IPS DF 4.7 (cell line): ENCODE measurements at regions not wholly inside any gene's neighbourhood (a gene's known extent, or its start where the extent isn't known, plus 50 kb on each side); places are given as distances from the start of the nearest gene placed in this dataset.
"Not testable (repeated sequence)": the region's sequence is repeated elsewhere in the genome, so short reads cannot be mapped to it uniquely, and the experiment has no call there.

Experiments
- DNase-seq: peaks from one replicate; pipeline ENCODE4 v3.0.0-alpha.2; 2013; ENCODE audit warnings: low spot score; ENCODE audit errors: extremely low read depth

- DNase-seq = not testable (repeated sequence)
These were observed 306.2 kb downstream of the PPP4R3C start for GRCh38 chrX:27156921-27157320.

DNA sequence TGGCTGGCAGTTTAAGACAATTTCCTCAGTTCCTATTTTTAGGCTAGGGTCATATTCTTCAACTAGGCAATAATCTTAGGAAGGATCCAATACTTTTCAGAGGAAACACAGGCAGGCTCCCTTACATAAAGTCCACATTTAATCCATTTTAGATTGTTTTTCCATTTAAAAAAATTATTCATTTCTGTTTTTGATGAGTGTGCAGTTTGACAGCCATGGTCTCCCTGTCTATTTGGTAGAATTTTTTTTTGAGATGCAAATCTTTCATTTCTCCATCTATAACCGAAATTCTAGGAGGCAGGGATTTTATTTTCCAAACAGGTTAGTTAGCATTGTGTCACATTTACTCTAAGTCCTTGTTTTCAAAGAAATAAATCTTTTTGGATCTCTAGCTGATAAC is 326.8 kb downstream of the PPP4R3C start:
- no peak for DNase-seq

DNA sequence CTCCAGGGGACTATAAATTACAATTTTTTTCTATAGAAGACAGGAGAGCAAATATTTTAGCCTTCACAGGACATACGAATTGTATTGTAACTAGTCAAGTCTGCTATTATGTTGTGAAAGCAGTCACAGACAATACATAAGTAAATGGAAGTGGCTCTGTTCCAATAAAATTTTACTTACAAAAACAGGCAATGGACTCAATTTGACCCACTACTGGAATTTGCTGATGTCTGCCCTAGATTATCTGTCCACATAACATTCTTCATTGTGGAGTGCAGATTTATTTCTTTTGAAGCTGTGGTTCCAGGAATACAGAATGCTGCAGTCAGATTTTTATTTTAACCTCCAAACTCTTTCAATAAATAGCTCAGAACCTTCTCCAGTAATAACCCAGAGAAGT is 330.3 kb downstream of the PPP4R3C start:
- DNase-seq = no peak

DNA sequence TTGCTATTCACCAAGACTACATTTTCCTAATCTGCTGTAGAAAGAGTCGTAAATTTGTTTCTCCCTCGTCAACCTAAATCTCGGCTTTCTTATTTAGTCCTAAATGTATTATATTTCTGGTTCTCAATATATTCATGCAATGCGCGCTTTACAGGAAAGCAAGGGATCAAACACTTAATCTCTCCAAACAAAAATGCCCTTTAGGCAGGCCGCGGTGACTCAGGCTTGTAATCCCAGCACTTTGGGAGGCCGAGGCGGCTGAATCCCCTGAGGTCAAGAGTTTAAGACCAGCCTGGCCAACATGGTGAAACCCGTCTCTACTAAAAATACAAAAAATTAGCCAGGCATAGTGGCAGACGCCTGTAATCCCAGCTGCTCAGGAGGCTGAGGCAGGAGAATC is 376.0 kb downstream of the PPP4R3C start:
- DNase-seq = not testable (repeated sequence)

DNA sequence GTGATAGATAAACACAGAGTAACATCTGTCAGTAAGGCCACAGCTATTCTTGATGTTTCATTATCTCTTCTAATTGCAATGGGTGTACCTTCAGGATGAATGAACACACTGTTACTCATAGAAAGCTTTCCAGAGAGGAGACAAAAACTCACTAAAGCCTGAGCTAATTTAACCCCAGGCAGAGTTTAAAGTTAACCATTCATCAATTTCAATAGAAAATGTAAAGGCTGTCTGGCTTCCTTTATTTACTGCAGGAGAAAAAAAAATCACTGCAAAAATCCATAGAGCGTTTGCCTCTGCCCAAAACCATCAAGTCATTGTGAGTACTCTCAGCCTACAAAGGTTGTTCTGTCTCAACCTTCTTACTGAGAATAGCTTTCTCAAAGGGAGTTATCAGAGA is 376.9 kb downstream of the PPP4R3C start:
- no peak for DNase-seq

DNA sequence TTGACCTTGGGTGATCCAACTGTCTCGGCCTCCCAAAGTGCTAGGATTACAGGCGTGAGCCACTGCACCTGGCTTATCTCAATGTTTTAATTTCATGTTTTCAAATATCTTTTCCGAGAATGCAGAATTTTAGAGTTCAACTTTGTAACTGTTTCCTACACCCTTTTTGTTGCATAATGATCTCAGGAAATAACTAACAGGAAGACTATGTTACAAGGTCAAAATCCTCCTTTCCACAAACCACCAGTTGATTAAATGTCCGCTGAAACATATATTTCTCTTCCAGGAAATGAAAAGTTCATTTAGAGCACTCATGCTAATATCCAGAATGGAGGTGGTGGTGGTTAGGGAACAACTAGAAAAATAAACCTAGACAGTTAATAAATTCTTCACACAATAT is 377.8 kb downstream of the PPP4R3C start:
- DNase-seq = no peak

GRCh38 chrX:27078371-27078770 is 384.8 kb downstream of the PPP4R3C start:
- DNase-seq = no peak

DNA sequence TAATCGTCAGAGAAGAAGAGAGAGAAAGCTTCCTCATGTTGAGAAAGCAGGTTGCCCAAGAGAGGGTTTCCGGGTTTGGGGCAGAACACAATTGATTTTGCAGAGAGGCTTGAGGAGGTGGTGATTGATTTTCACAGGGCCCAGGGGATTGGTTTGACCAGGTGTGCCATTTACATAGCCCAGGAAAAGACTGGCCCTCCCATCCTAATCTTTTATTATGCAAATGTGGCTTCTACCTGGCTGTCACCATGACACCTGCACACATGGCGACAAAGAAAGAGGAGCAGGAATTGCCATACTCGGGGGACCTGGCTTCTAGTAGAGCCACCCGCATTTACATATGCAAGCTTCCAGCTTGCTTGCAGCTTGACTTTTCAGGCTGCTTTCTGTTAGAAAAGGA is 405.3 kb downstream of the PPP4R3C start:
- peak; percentile 0 for DNase-seq

DNA sequence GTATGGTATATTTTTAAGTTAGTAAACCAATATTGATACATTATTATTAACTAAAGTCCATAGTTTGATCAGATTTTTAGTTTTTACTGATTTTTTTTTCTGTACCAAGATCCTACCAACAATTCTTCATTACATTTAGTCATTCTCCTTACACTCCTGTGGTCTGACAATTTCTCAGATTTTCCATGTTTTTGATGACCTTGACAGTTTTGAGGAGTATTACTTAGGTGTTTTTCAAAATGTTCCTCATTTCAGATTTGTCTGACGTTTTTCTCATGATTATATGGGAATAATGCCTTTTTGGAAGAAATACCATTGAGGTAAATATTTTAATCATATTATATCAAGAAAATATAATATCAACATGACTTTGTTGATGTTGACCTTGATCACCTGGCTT is 423.8 kb downstream of the PPP4R3C start:
- DNase-seq = no peak

DNA sequence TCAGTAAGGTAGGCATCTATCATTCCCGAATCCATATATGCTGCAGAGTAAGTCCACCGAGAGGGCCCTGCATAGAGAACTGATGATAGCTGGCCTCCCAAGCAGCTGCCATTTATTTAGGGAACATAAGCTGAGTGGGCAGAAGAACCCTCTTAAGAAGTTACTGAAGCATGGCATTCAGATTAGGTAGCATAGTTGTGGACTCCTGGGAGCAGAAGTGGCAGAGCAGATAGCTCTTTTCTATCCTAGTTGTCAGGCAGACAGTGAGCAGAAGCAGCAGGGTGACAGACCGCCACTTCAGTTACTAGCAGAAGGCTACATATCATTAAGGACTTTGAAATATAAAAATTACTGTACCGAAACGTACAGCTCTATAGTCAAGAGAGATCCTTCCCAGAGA is 454.7 kb downstream of the PPP4R3C start:
- DNase-seq = no peak

- DNase-seq = no peak
These were observed 463.5 kb downstream of the PPP4R3C start for GRCh38 chrX:26999634-27000033.

- DNase-seq = no peak
These were observed 504.9 kb downstream of the PPP4R3C start for GRCh38 chrX:26958261-26958660.

DNA sequence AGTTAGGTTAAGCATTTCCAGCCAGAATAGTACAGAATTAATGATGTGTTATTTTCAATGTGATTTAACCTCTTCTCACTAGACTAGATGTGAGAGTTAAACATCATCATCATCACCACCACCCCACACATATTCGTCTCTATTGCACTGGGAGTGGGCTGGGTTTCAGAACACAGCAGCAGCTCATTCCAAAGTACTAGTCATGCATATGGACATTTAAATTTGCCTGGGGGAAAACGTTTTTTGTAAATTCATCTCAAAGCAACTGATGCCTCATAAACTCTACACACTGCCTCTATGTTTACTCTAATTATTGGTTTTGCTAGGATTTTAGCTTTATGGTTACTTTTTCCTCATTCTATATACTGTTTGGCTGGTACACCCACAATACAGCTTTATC is 509.1 kb downstream of the PPP4R3C start:
- DNase-seq = no peak

- no peak for DNase-seq
These were observed 510.9 kb downstream of the PPP4R3C start for GRCh38 chrX:26952213-26952612.

GRCh38 chrX:26927419-26927818 is 535.7 kb downstream of the PPP4R3C start:
- DNase-seq = no peak

GRCh38 chrX:26925088-26925487 is 538.1 kb downstream of the PPP4R3C start:
- DNase-seq = no peak

GRCh38 chrX:26922278-26922677 is 540.9 kb downstream of the PPP4R3C start:
- no peak for DNase-seq

DNA sequence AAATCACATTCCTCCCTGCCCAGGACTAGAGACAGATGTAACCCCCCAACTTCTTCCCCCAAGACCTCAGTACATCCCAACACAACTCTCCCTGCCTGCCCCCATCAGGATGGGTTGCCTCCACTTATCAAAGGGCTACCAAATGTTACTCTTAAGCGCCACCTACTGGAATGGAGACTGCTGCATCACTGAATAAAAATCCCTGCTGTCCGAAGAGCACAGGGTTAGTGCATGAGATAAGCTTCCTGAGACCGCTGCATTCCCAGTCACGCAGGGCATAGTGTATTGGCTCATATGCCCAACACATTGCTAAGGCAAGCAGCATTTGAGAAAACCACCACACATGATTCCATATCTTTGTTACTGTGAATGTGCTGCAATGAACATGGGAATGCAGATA is 544.5 kb downstream of the PPP4R3C start:
- peak; percentile 3 for DNase-seq

DNA sequence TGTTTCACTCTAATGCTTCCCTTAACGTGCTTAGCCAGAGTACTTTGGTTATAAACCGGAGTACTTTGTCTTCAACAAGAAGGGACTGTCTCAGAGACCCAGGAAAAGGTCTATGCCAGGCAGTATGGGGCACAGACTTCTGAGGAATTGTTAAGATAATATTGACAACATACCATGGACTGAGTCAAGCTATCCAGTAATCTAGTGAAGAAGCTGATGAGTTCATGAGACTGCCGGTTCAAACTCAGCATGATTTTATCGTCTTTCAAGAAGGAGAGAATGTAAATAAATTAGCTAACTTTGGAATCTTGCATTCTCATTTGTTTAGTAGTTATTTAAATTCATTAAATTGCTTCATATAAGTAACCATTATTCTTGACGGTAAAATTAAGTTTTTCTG is 546.1 kb downstream of the PPP4R3C start:
- DNase-seq = no peak

- no peak for DNase-seq
These were observed 548.1 kb downstream of the PPP4R3C start for GRCh38 chrX:26915064-26915463.

DNA sequence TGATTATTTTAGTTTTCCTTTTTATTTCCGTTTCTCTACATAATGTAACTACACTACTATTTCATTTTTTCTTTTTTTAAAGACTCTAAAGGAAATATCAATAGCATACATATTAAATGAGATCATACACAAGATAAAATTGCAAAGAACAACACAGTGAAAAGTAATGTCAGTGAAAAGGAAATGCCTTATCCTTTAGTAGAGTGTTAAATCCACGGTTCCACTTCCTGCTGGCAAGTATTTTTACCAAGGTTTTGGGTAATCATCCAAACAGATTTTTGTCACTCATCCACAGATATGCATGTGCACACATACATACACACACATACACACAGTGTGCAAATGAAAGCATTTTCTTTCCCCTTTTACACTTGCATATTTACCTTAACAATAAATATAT is 548.9 kb downstream of the PPP4R3C start:
- no peak for DNase-seq

GRCh38 chrX:26911785-26912184 is 551.4 kb downstream of the PPP4R3C start:
- DNase-seq = not testable (repeated sequence)

DNA sequence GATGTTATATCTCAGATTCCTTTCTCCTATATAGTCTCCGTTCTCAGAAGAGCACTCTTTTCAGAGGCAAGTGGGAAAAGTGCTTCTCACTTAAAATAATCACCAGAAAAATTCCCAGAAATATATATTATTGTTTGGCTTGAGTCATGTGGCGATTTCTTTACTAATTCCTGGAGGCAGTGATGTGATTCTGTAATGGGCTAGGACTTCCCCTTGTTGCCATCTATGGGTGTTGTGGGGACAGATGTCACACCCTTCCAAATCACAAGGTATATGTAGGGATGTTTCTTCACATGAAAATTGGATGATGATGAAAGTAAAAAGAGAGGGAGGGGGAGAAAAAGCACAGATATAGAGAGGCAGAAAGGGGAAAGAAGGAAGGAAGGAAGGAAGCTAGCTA is 553.4 kb downstream of the PPP4R3C start:
- DNase-seq = no peak

DNA sequence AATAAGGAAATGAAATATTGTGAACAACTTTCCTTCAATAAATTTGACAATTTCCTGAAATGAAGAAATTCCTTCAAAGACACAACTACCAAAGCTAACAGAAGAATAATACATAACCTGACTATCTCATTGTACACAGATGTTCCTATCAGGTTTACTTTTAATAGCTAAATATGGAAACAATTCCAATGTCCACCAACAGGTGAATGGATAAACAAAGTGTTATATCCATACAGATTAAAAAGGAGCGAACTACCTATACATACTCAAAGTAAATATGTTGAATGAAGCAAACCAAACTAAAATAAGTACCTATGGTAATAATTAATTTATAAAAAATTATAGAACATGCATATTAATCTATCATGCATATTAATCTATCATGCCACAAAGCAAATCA is 554.9 kb downstream of the PPP4R3C start:
- no peak for DNase-seq
